Head of caudate nucleus (tissue), 42 donors: ENCODE measurements at regions not wholly inside any gene's neighbourhood (a gene's known extent, or its start where the extent isn't known, plus 50 kb on each side); places are given as distances from the start of the nearest gene placed in this dataset.

Experiments
- DNase-seq, 42 donors: peaks; one replicate each; pipeline versions ENCODE4 v3.0.0 to v3.0.0-alpha.2; 2020 to 2021; ENCODE audit warnings: mixed read lengths in 7 of 42
- intact Hi-C: fragments of 100-400 bp; cut with DNase I; formaldehyde crosslinking; loops from one replicate; pipeline ENCODE4 v1.15.0; 2022

DNA sequence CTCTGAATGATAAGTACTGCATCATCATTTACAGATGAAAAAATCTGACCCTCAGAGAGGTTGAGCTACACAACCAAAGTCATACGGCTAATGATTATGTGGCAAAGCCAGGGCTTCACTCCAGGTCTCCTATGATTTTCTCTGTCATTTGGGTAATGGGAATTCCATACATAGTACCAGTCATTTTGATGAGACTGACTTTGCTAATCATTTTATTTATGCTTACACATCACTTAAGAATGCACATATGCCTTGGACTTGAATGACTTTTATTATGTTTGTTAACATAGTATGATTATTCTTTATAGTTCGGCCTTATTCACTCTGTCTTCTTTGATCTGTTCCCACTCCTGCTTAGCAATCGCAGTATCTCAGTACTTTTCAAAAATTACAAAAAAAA lies 255.1 kb upstream of the GPRIN3 start:
- no peak for DNase-seq
- intact Hi-C loops, result no loop called here

DNA sequence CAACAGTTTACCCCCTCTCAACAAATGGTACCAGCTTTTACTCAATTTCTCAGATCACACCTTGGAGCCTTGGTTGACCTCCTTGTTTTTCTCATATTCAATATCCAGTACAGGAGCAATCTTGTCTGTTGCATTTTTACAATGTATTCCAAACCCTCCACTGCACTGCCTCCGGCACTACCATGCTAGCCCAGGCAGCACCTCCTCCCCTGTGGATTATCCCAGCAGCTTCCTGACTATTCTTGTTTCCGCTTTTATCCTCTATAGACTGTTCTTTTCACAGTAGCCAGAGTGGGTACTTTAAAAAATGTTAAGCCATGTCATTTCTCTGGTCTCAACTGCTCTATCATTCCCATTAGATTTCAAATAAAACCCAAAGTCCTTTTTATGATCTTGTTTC lies 253.4 kb upstream of the GPRIN3 start:
- intact Hi-C loops, result no loop called here
- no peak for DNase-seq

DNA sequence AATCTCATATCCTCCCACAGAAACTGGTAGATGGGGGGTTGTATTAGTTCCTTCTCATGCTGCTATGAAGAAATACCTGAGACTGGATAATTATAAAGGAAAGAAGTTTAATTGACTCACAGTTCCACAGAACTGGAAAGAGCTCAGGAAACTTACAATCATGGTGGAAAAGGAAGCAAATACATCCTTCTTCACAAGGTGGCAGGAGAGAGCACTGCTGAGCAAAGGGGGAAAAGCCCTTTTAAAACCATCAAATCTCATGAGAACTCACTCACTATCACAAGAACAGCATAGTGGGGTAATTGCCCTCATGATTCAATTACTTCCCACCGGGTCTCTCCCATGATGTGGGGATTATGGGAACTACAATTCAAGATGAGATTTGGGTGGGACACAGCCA lies 250.5 kb upstream of the GPRIN3 start:
- intact Hi-C loops, result no loop called here
- peak in 1 of 42 donors; percentile 16 for DNase-seq

DNA sequence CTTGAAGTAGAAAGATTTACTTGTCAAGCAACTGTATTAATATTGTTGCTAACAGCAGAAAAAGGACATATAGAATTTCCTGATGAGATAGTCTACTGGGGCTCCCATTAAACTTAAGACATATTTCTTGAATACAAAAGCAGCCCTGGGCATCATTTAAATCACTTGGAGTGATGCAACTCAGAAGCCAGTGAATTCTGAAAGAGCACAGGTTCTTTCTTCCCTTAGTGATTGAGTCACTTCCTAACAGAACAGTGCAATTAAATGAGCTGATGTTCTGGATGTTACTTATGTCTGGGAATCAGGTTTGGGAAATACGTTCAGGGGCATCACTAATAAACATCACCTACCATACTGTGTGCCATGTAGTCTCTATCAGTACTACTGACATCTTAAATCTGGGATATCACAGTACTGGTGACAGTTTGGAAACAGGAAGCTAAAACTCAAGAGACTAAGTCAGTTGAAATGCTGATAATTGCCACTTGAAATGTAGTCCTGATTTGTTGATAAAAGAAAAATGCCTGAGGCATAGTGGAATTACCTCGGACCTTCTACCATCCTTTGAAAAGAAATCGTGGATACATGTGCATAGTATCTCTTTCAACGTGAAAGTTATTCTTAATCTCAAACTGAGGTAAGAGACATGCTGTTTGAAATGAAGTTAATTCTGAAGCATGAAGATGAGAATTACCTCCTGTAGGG lies 249.2 kb upstream of the GPRIN3 start:
- intact Hi-C loops, result no loop called here

DNA sequence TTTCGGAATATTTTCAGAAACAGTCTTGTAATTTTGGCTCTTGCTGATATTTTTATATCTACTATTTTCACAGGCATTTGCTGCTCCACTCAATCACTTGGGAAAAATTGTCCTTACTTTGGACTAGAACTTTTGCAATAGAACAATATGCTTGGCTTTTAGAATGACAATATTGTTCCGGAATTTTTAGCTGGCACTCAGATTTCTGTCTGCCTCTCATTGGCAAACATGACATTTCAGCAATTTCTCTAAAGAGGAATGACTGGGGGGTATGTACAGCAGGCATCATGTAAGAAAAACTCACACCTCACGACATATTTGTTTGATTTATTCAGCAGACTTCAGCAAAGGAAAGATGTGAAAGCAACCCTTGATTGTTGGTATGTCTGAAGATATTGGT lies 243.6 kb upstream of the GPRIN3 start:
- intact Hi-C loops, result no loop called here

More for the DNA sequence above, 249.2 kb upstream of the GPRIN3 start:
- no peak for DNase-seq

GRCh38 chr4:89549907-89550306 lies 242.3 kb upstream of the GPRIN3 start:
- DNase-seq, result no peak
- intact Hi-C loops, result no loop called here

More for the DNA sequence above, 243.6 kb upstream of the GPRIN3 start:
- DNase-seq, result no peak

DNA sequence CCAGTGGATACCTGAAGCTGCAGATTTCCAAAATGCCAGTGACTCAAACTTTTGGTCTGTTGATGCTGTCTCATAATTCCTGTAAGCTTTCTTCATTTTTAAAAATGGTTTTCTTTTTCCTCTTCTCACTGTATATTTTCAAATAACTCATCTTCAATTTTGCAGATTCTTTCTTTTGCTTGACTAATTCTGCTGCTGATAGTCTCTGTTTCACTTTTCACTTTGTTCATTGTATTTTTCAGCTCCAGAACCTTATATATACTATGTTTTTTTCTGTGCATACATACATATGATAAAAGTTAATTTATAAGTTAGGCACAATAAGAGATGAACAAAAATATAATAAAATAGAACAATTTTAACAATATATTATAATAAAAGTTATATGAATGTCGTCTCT lies 237.7 kb upstream of the GPRIN3 start:
- intact Hi-C loops, result no loop called here
- DNase-seq, result no peak

DNA sequence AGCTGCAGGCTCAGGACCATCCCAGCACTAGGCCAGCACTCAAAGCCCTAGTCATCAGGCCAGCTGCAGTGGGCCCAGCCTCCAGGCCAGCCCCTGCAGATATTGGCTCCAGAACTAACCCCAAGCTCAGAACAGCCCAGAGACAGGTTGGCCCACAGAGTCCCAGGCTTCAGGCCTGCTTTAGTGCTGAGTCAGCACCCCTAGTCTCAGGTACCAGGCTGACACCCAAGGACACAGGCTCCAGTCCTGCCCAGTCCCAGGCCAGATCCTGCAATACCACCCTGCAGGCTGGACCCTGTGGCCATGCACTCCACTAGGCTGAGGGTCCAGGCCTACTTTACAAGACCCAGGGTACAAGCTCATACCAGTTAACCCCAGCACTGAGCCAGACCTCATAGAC lies 234.4 kb upstream of the GPRIN3 start:
- no peak for DNase-seq

GRCh38 chr4:89539797-89540711 lies 232.5 kb upstream of the GPRIN3 start:
- DNase-seq, result no peak
- intact Hi-C loops, result no loop called here

More for the DNA sequence above, 234.4 kb upstream of the GPRIN3 start:
- intact Hi-C loops, result no loop called here

GRCh38 chr4:89539374-89539773 lies 231.8 kb upstream of the GPRIN3 start:
- intact Hi-C loops, result no loop called here
- no peak for DNase-seq

GRCh38 chr4:89538886-89539285 lies 231.3 kb upstream of the GPRIN3 start:
- intact Hi-C loops, result no loop called here
- no peak for DNase-seq

DNA sequence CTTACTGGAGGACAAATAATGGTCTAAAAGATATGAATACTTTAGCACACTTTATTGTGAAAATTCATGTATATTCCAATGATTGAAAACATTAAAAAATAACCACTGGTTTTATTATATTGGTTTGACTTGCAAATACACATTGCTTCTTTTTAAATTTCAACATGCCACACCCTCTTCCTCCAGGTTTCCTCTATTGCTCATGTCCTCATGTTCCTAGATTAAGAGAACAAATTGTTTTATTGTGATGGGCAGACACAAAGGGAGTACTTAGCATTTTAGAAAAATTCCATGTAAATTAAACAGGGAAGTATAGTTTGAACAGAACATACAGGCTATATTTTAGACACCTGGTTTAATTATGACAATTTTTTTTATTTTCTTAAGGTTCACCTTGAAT lies 230.6 kb upstream of the GPRIN3 start:
- no peak for DNase-seq
- intact Hi-C loops, result no loop called here

DNA sequence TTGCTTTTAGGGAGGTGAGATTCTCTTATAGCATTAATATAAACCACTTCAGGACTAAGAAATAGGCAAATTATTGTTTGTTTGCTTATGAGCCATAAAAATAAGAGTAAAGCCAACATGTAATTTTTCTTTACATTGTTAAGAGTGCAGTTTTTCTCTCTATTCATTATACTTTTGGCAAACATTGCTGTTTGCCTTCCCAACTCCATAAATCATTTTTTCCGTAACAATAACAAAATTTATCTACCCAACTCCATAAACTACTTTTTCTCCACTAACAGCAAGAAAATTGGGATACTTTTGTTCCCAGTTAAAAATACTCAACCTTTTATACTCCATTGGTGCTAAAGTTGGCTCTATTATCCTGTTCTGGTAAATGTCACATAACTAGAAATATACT lies 229.7 kb upstream of the GPRIN3 start:
- DNase-seq, result no peak
- intact Hi-C loops, result no loop called here

DNA sequence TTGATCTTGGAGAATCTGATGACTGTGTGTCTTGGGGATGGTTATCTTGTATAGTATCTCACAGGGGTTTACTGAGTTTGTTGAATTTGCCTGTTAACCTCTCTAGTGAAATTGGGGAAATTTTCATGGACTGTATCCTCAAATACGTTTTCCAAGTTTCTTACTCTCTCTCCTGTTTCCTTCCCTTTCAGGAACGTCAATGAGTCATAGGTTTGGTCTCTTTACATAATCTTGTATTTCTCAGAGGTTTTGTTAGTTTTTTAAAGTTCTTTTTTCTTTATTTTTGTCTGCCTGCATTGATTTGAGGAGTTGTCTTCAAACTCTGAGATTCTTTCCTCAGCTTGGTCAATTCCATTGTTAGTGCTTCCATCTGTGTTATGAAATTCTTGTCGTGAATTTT lies 227.7 kb upstream of the GPRIN3 start:
- DNase-seq, result no peak
- intact Hi-C loops, result no loop called here

GRCh38 chr4:89534356-89534755 lies 226.8 kb upstream of the GPRIN3 start:
- intact Hi-C loops, result no loop called here
- DNase-seq, result no peak

DNA sequence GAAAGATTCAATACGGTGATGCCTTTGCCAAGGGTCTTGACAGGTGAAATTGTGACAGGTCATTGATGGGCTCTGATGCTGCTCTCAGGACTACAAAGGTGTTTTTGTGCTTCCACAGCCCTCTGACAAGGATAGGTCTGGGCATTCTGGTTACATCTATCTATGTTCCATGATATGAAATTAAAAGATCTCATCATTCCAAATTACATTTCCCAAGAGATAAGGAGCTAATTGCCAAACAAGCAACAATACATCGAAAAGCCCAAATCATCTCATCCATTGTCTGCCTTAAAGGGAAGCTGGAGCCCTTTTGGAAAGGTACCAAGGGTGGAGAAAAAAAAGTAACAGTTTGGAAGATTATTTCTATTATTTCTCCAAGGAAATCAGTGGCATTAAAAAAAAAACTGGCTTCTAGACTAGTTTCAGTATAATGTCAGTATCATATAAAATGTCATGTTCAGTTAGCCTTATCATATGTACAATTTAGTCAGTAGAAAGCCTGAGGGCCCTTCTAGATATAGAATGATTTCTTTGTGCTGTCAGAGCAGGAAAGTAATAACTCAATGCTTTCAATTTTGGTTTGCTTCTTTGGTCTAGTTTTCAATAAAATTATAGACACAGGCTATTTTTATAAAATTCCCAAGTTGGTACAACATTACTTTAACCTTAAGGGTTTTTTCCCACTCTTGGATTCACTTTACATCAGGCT lies 224.5 kb upstream of the GPRIN3 start:
- DNase-seq, result no peak
- intact Hi-C loops, result no loop called here

DNA sequence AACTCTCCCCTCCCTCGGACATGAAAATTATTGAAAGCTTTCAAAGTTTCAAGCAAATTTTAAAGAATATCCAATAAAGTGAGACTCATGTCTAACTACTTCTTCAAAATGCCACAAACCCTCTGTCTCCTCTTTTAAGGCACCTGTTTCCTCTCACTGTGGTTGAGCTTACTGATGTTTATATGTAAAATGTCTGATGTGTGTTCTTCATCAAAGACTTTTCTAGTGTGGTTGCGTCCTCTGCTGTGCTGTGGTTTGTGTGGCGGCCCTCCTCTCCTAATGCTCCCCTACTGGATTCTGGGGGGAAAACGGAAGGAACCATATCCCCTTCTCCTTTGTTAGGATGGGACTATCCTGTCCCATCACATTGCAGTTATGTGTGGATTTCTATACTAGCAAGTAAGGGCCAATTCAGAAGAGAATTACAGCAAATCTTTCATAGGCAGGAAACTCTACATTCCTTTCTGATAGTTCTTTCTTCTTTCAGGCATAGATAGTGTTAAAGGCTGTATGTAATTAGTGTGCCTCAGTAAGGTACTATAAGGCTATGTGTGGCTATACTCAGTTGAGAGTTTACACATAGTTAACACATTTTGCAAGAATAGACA lies 221.0 kb upstream of the GPRIN3 start:
- intact Hi-C loops, result no loop called here

GRCh38 chr4:89521826-89522225 lies 214.2 kb upstream of the GPRIN3 start:
- no peak for DNase-seq

More for the DNA sequence above, 221.0 kb upstream of the GPRIN3 start:
- no peak for DNase-seq

DNA sequence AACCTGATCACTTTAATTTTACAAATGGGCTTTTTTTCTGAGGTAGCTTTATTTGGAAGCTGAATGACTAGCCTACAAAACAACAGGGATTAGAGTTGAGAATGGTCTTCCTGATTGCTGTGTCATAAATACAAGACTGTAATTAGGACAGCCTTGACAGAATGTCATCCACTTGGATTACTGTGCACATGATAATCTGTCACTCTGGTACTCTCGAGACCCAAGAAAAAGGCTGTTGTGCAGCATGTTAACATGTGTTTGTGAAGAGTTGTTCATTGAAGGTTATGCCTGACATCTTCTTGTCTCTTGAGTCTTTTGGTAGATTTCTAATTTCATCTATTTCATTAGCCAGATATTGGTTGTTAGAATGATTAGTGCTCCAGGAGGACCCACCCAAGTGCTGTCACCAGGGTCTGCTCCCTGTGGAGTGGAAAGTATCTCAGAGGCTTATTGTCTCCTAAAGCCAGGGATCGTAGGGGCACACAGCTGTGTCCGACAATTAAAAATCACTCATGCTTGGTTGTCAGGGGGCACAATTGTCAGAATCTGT lies 212.2 kb upstream of the GPRIN3 start:
- no peak for DNase-seq
- intact Hi-C loops, result no loop called here

More at GRCh38 chr4:89521826-89522225, 214.2 kb upstream of the GPRIN3 start:
- intact Hi-C loops, result no loop called here
